ENCODE measurements at regions not wholly inside any gene's neighbourhood (a gene's known extent, or its start where the extent isn't known, plus 50 kb on each side); places are given as distances from the start of the nearest gene placed in this dataset.

DNA sequence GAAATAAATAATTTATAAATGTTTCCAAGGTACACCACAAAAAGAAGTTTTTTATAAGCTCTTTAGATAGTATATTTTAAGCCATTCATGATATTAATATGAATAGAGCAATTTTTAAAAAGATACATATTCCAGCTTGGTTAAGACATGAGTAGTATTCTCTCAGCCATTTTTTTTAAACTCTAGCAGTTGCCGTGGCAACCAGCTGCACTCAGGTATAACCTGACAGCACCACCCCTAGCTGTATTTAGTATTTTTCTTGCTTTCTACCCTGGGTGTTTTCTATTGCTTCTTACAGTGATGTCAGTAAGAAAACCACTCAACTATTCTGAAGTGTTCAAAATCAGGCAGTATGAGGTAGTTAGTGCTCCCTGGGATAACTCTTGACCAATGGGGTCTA, 496.3 kb upstream of the CNTN3 start:
- TF ChIP-seq CTCF (IDR thresholded peaks at IDR 0.05) (no peak), POLR2A (IDR thresholded peaks at IDR 0.05; ENCODE audit: low read depth) (no peak), POLR2AphosphoS5 (IDR thresholded peaks at IDR 0.05) (no peak)

Data from esophagus muscularis mucosa (tissue), 3 donors.